ENCODE measurements at regions not wholly inside any gene's neighbourhood (a gene's known extent, or its start where the extent isn't known, plus 50 kb on each side); places are given as distances from the start of the nearest gene placed in this dataset.

DNA sequence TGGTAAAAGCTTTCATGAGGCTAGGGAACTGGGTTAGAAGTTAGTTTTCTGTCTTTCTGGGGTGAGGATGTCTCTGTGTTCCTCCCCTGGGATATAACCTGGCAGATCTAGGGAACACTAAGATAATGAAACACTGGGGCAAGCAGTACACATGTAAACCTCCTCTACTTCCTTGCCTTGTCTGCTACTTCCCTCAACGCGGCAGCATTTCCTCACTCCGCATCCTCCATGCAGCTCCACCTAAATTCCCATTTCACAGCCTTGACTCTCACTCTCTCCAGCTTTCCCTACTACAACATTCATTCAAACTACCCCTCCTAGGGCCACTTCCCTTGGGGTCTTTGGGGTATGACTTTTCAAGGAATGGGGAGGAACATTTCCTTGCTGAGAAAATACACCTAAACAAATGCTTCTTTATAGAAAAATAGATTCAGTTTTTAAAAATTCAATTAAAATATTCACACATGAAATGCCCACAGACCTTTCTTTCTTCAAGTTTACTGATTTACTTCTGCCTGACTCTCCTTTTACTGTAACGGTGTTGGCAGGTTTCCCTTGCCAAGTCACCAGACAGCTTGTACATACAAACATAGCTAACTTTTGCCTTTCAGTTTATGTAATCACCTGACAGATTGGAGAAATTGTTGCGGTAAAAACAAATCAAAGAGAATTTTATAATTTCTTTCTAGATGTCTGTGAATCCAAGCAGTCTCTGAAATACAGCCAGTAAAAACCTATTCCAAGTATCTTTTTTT, 90.1 kb downstream of the TNFSF18 start:
- peak overlapping the region; percentile 24 for H3K27ac Mint-ChIP-seq (ENCODE audit: unreplicated experiment)

DNA sequence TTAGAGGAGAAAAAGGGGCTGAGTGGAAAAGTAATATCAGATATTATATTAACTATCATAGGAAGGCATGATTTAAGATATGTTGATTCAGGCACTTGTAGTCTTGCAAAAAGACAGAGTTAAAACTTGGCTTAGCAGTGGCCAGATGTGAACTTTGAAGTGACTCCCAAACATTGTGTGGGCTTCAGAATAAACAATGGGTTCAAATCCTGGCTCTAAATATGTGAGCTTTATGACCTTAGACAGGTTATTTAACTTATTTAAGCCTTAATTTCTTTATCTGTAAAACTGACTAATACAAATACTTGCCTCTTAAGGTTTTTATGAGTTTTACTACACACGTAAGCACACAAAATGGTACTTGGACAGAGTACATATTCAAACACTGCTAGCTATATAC, 85.9 kb downstream of the TNFSF18 start:
- ChIA-PET CTCF (no interaction called here), POLR2A (no interaction called here)
- intact Hi-C loops (cut with micrococcal nuclease; ENCODE audit: unreplicated experiment), result no loop called here
- H3K4me3 ChIP-seq (ENCODE audit: low read depth, low read length), result no peak overlapping the region
- no peak for DNase-seq
- Mint-ChIP-seq H3K4me3 (ENCODE audit: unreplicated experiment) (no peak overlapping the region), H3K4me1 (ENCODE audit: low read depth, unreplicated experiment) (peaks cover 20% of the 10 kb centered on the region), H3K36me3 (ENCODE audit: insufficient read depth, unreplicated experiment) (no peaks in the 10 kb centered on the region), H3K27me3 (ENCODE audit: insufficient read depth, unreplicated experiment) (no peaks in the 10 kb centered on the region), H3K27ac (ENCODE audit: unreplicated experiment) (no peak overlapping the region), H3K9me3 (ENCODE audit: unreplicated experiment) (no peaks in the 10 kb centered on the region)
- no TSS peak for BruUV-seq (replicated peaks)
- H3K9me3 ChIP-seq, result no peaks in the 10 kb centered on the region; the same call in 1 of the 2 replicates
- peaks cover 10% of the 10 kb centered on the region for H3K4me1 ChIP-seq
- no peaks in the 10 kb centered on the region for H3K36me3 ChIP-seq (ENCODE audit: control insufficient read depth, insufficient read depth, low read length)
- H3K27me3 ChIP-seq (replicated peaks; ENCODE audit: control insufficient read depth, insufficient read depth, low read length), result no peaks in the 10 kb centered on the region
- TF ChIP-seq, protein P1, sequence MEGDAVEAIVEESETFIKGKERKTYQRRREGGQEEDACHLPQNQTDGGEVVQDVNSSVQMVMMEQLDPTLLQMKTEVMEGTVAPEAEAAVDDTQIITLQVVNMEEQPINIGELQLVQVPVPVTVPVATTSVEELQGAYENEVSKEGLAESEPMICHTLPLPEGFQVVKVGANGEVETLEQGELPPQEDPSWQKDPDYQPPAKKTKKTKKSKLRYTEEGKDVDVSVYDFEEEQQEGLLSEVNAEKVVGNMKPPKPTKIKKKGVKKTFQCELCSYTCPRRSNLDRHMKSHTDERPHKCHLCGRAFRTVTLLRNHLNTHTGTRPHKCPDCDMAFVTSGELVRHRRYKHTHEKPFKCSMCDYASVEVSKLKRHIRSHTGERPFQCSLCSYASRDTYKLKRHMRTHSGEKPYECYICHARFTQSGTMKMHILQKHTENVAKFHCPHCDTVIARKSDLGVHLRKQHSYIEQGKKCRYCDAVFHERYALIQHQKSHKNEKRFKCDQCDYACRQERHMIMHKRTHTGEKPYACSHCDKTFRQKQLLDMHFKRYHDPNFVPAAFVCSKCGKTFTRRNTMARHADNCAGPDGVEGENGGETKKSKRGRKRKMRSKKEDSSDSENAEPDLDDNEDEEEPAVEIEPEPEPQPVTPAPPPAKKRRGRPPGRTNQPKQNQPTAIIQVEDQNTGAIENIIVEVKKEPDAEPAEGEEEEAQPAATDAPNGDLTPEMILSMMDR (IDR thresholded peaks at IDR 0.05; ENCODE audit: insufficient read depth in 1 of 2, low read depth in 1 of 2, low read length in 1 of 2, severe bottlenecking in 1 of 2, unreplicated experiment in 1 of 2), result no peak

More for the DNA sequence above, 90.1 kb downstream of the TNFSF18 start:
- Mint-ChIP-seq H3K4me1 (ENCODE audit: low read depth, unreplicated experiment) (peaks cover 10% of the 10 kb centered on the region), H3K36me3 (ENCODE audit: insufficient read depth, unreplicated experiment) (no peaks in the 10 kb centered on the region), H3K4me3 (ENCODE audit: unreplicated experiment) (no peak overlapping the region), H3K9me3 (ENCODE audit: unreplicated experiment) (no peaks in the 10 kb centered on the region), H3K27me3 (ENCODE audit: insufficient read depth, unreplicated experiment) (no peaks in the 10 kb centered on the region)
- no peak for DNase-seq
- no TSS peak for BruUV-seq (replicated peaks)
- H3K9me3 ChIP-seq, result no peaks in the 10 kb centered on the region; the same call in 1 of the 2 replicates
- TF ChIP-seq, protein P1 (IDR thresholded peaks at IDR 0.05; ENCODE audit: insufficient read depth in 1 of 2, low read depth in 1 of 2, low read length in 1 of 2, severe bottlenecking in 1 of 2, unreplicated experiment in 1 of 2), result no peak
- ChIA-PET POLR2A (no interaction called here), CTCF (no interaction called here)
- intact Hi-C loops (cut with micrococcal nuclease; ENCODE audit: unreplicated experiment), result no loop called here
- H3K4me3 ChIP-seq (ENCODE audit: low read depth, low read length), result no peak overlapping the region
- H3K27me3 ChIP-seq (replicated peaks; ENCODE audit: control insufficient read depth, insufficient read depth, low read length), result no peaks in the 10 kb centered on the region
- H3K36me3 ChIP-seq (ENCODE audit: control insufficient read depth, insufficient read depth, low read length), result no peaks in the 10 kb centered on the region
- H3K4me1 ChIP-seq, result peaks cover 4% of the 10 kb centered on the region; the same call in 1 of the 2 replicates

DNA sequence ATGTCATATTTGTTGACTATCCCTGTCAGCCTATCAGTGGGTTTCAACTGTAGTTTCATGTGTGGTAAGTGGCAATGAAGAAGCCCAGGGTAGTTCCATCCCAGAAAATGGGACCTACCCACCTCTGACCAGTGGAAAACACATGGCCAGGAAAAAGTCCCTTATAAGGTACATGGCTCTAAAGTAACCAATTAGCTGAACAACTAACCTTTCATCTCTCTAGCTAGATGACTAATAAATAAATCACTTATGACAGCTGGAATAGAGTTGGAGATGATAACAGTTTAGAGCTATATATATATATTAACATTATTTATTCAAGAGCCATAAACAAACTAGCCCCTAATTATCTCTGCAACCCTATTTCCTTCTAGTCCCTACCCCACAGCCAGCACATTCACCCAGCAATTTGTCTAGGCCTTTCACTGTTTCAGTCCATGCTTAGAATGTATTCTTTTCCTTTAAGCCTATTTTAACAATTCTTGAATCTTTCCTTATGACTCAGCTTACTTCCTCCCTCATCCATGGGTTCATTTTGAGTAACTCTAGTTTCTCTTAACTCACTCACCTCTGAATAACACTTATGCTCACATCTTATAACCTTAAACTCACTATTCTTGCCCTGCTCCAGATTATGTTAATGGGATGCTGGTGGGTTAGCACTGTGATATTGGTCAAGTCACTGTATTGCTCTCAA, 83.7 kb downstream of the TNFSF18 start:
- Histone ChIP-seq H3K4me1 (peaks cover 31% of the 10 kb centered on the region), H3K9me3 (no peaks in the 10 kb centered on the region; the same call in 1 of the 2 replicates), H3K4me3 (ENCODE audit: low read depth, low read length) (no peak overlapping the region), H3K36me3 (ENCODE audit: control insufficient read depth, insufficient read depth, low read length) (no peaks in the 10 kb centered on the region), H3K27me3 (replicated peaks; ENCODE audit: control insufficient read depth, insufficient read depth, low read length) (no peaks in the 10 kb centered on the region)
- H3K27me3 Mint-ChIP-seq (ENCODE audit: insufficient read depth, unreplicated experiment), result no peaks in the 10 kb centered on the region
- CTCF ChIA-PET, result no interaction called here
- TF ChIP-seq, protein P1 (IDR thresholded peaks at IDR 0.05; ENCODE audit: insufficient read depth in 1 of 2, low read depth in 1 of 2, low read length in 1 of 2, severe bottlenecking in 1 of 2, unreplicated experiment in 1 of 2), result no peak
- no TSS peak for BruUV-seq (replicated peaks)
- intact Hi-C loops (cut with micrococcal nuclease; ENCODE audit: unreplicated experiment), result no loop called here
- peaks cover 31% of the 10 kb centered on the region for H3K4me1 Mint-ChIP-seq (ENCODE audit: low read depth, unreplicated experiment)
- H3K27ac Mint-ChIP-seq (ENCODE audit: unreplicated experiment), result no peak overlapping the region
- no peak for DNase-seq
- H3K9me3 Mint-ChIP-seq (ENCODE audit: unreplicated experiment), result no peaks in the 10 kb centered on the region
- H3K36me3 Mint-ChIP-seq (ENCODE audit: insufficient read depth, unreplicated experiment), result no peaks in the 10 kb centered on the region
- POLR2A ChIA-PET, result no interaction called here
- H3K4me3 Mint-ChIP-seq (ENCODE audit: unreplicated experiment), result no peak overlapping the region

Measured in Caco-2 (cell line).